GM12878 (cell line): ENCODE measurements at regions not wholly inside any gene's neighbourhood (a gene's known extent, or its start where the extent isn't known, plus 50 kb on each side); places are given as distances from the start of the nearest gene placed in this dataset.

ENCODE experiments used
- ATAC-seq: fragments of 200-7000 bp; cut with Tn5 transposase; 3 replicates; pipeline ENCODE4 v1.9.1; 2020; ENCODE audit warnings: mild to moderate bottlenecking, moderate library complexity
- BruUV-seq: library from RNA; stranded (reverse); fragments of 400-500 nt; replicated peaks from 2 replicates; lab custom pipeline; 2021; lab: Mats Ljungman, UMichigan
- CTCF ChIA-PET: fragments of 300-600 bp; sonication (Branson Sonifier 250); formaldehyde crosslinking; extraction: SDS; loops from one replicate; lab custom pipeline; 2021; ENCODE audit warnings: inconsistent platforms; lab: Yijun Ruan, JAX
- POLR2A ChIA-PET: fragments of 350-600 bp; formaldehyde crosslinking; extraction: SDS; loops from one replicate; lab custom pipeline; 2021; ENCODE audit warnings: inconsistent platforms; lab: Charles Lee
- RAD21 ChIA-PET: fragments of 300-600 bp; sonication (Branson Sonifier 250); formaldehyde crosslinking; loops from one replicate; lab custom pipeline; 2023; ENCODE audit warnings: antibody characterized with exemption; ENCODE audit not compliant: unreplicated experiment; lab: Charles Lee
- SMC1A ChIA-PET: fragments of 300-600 bp; sonication (Branson Sonifier 250); formaldehyde crosslinking; loops from one replicate; lab custom pipeline; 2023; ENCODE audit not compliant: unreplicated experiment, uncharacterized antibody; lab: Charles Lee
- DNase-seq: peaks from one replicate; pipeline ENCODE4 v3.0.0-alpha.2; 2011; ENCODE audit warnings: low read depth, low spot score
- FAIRE-seq: peaks from 3 replicates; lab custom pipeline; 2011; peaks lifted over from hg19 to GRCh38; lab: Jason Lieb, UNC
- H2AFZ ChIP-seq: 2 replicates; pipeline ENCODE4 v1.6.0; 2011; ENCODE audit warnings: low read depth, low read length, control low read depth; ENCODE audit not compliant: control insufficient read depth
- H3K27ac ChIP-seq: 2 replicates; pipeline ENCODE4 v1.5.1; 2011; ENCODE audit warnings: control low read depth; ENCODE audit not compliant: control insufficient read depth, insufficient read depth
- H3K27me3 ChIP-seq, 2 experiments: replicated peaks in 1 of 2; 2 replicates each; pipeline versions ENCODE4 v1.6.0 to v1.6.1; 2011; ENCODE audit warnings: low read length in 1 of 2; ENCODE audit not compliant: control insufficient read depth in 2 of 2, insufficient read depth in 2 of 2
- H3K36me3 ChIP-seq, 2 experiments: 2 replicates each; pipeline ENCODE4 v1.5.1; 2011; ENCODE audit warnings: low read length in 1 of 2; ENCODE audit not compliant: control insufficient read depth in 2 of 2, insufficient read depth in 2 of 2
- H3K4me1 ChIP-seq: 2 replicates; pipeline ENCODE4 v1.6.1; 2011; ENCODE audit warnings: mild to moderate bottlenecking, low read length, moderate library complexity, mixed read lengths; ENCODE audit not compliant: control insufficient read depth, insufficient read depth
- H3K4me2 ChIP-seq: 2 replicates; pipeline ENCODE4 v1.6.0; 2011; ENCODE audit warnings: control low read depth; ENCODE audit not compliant: control insufficient read depth, insufficient read depth
- H3K4me3 ChIP-seq: fragments of 200-600 bp; sonication (generic); 2 replicates; pipeline ENCODE4 v1.5.1; 2016
- H3K79me2 ChIP-seq: 2 replicates; pipeline ENCODE4 v1.6.0; 2011; ENCODE audit warnings: low read length; ENCODE audit not compliant: control insufficient read depth, insufficient read depth
- H3K9ac ChIP-seq: 2 replicates; pipeline ENCODE4 v1.8.0; 2011; ENCODE audit warnings: low read length, control low read depth, mixed read lengths; ENCODE audit not compliant: control insufficient read depth, insufficient read depth
- H3K9me3 ChIP-seq: replicated peaks from 3 replicates; pipeline ENCODE4 v1.5.1; 2011; ENCODE audit warnings: mild to moderate bottlenecking, low read length; ENCODE audit not compliant: control insufficient read depth, insufficient read depth
- H4K20me1 ChIP-seq: 2 replicates; pipeline ENCODE4 v1.6.0; 2011; ENCODE audit not compliant: control insufficient read depth, insufficient read depth
- KAT2A ChIP-seq: conservative IDR thresholded peaks from 2 replicates; pipeline ENCODE4 v1.6.1; 2011; ENCODE audit warnings: low read depth, low read length; ENCODE audit not compliant: control insufficient read depth
- KLF5 ChIP-seq: fragments of 450-650 bp; IDR thresholded peaks from 2 replicates; pipeline ENCODE4 v1.6.1; 2014; ENCODE audit warnings: mild to moderate bottlenecking; ENCODE audit not compliant: partially characterized antibody
- MEF2B ChIP-seq: fragments of 450-650 bp; IDR thresholded peaks from 2 replicates; pipeline ENCODE4 v1.6.1; 2018; ENCODE audit warnings: mild to moderate bottlenecking, moderate library complexity; ENCODE audit not compliant: partially characterized antibody, poor library complexity, severe bottlenecking
- NFIC ChIP-seq: IDR thresholded peaks from 2 replicates; pipeline ENCODE4 v1.6.1; 2012; ENCODE audit warnings: low read depth, mild to moderate bottlenecking, inconsistent platforms, low read length, moderate library complexity
- PAX5 ChIP-seq: IDR thresholded peaks from 2 replicates; pipeline ENCODE4 v1.6.1; 2011; ENCODE audit warnings: low read depth, low read length, borderline replicate concordance
- POLR2AphosphoS2 ChIP-seq: IDR thresholded peaks from 2 replicates; pipeline ENCODE4 v1.6.1; 2011; ENCODE audit warnings: low read depth, mild to moderate bottlenecking, low read length, improper control_type of control experiment, moderate library complexity
- RB1 ChIP-seq: fragments of 450-650 bp; formaldehyde crosslinking; IDR thresholded peaks from 2 replicates; pipeline ENCODE4 v1.6.1; 2017; ENCODE audit warnings: mild to moderate bottlenecking, borderline replicate concordance
- SMC3 ChIP-seq: IDR thresholded peaks from 2 replicates; pipeline ENCODE4 v1.6.1; 2011; ENCODE audit warnings: low read length, improper control_type of control experiment, borderline replicate concordance
- SP1 ChIP-seq: IDR thresholded peaks from one replicate; pipeline ENCODE4 v1.6.1; 2011; ENCODE audit warnings: low read depth, low read length
- SPI1 ChIP-seq: IDR thresholded peaks from 2 replicates; pipeline ENCODE4 v1.6.1; 2011; ENCODE audit warnings: low read depth, mild to moderate bottlenecking, low read length, moderate library complexity, borderline replicate concordance; ENCODE audit not compliant: insufficient read depth
- SUZ12 ChIP-seq: fragments of 200-600 bp; sonication (generic); IDR thresholded peaks from one replicate; pipeline ENCODE4 v1.6.1; 2018; ENCODE audit warnings: antibody characterized with exemption, mild to moderate bottlenecking; ENCODE audit not compliant: unreplicated experiment
- TAF1 ChIP-seq: IDR thresholded peaks from 2 replicates; pipeline ENCODE4 v1.6.1; 2011; ENCODE audit warnings: mild to moderate bottlenecking, low read depth, low read length, borderline replicate concordance
- TBL1XR1 ChIP-seq: IDR thresholded peaks from 2 replicates; pipeline ENCODE4 v1.6.1; 2012; ENCODE audit warnings: low read depth, low read length, improper control_type of control experiment
- ZNF207 ChIP-seq: fragments of 450-650 bp; IDR thresholded peaks from 2 replicates; pipeline ENCODE4 v1.6.1; 2014; ENCODE audit warnings: antibody characterized with exemption, mild to moderate bottlenecking, borderline replicate concordance
- in situ Hi-C: fragments of 300-500 bp; cut with MboI; formaldehyde crosslinking; loops from 9 replicates; pipeline ENCODE4 v1.14.3; 2018; ENCODE audit warnings: mixed read lengths
- intact Hi-C: fragments of 100-400 bp; cut with micrococcal nuclease; formaldehyde crosslinking; loops from one replicate; pipeline ENCODE4 v1.14.2; 2022; ENCODE audit not compliant: unreplicated experiment
- TF ChIP-seq, protein P1 (sequence below): fragments of 450-650 bp; IDR thresholded peaks from 2 replicates; pipeline ENCODE4 v1.6.1; 2016; ENCODE audit warnings: mild to moderate bottlenecking
- TF ChIP-seq, protein P2 (sequence below): fragments of 450-650 bp; formaldehyde crosslinking; IDR thresholded peaks from 2 replicates; pipeline ENCODE4 v1.4.0; 2022; ENCODE audit warnings: mild to moderate bottlenecking, moderate library complexity
- TF ChIP-seq, protein P3 (sequence below): fragments of 450-650 bp; IDR thresholded peaks from 2 replicates; pipeline ENCODE4 v1.6.1; 2017; ENCODE audit warnings: mild to moderate bottlenecking, moderate library complexity
- TF ChIP-seq, protein P4 (sequence below): IDR thresholded peaks from 2 replicates; pipeline ENCODE4 v1.6.1; 2012; ENCODE audit warnings: low read depth, low read length, improper control_type of control experiment

DNA sequence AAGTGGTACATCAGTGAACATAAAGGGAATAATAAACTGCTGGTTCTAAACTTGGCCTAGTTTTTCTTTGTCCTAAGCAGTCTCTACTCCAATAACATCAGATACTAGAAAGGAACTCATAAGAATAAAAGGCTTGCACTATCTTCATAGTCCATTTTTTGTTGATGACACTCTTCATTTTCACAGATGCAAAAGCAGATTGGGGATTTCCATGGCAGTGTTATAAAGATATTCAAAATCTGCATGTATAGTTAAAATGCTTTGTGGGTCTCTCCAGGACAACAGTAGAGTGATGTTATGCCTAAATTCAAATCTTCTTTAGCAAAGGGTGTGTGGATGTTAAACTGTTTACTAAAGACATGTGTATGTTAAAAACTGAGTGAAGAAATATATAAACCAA, 745.8 kb downstream of the TRHDE start:
- ChIA-PET CTCF (no interaction called here), POLR2A (no interaction called here), SMC1A (no interaction called here), RAD21 (no interaction called here)
- no peak overlapping the region for H3K4me2 ChIP-seq
- H3K4me3 ChIP-seq = no peak overlapping the region
- H3K27ac ChIP-seq = no peak overlapping the region
- FAIRE-seq (no peak), ATAC-seq (no peak), DNase-seq (no peak)
- H2AFZ ChIP-seq = no peak overlapping the region
- H4K20me1 ChIP-seq = no peaks in the 10 kb centered on the region
- no peaks in the 10 kb centered on the region for H3K27me3 ChIP-seq
- no peak overlapping the region for H3K9ac ChIP-seq
- H3K36me3 ChIP-seq = no peaks in the 10 kb centered on the region
- no peaks in the 10 kb centered on the region for H3K4me1 ChIP-seq
- no peaks in the 10 kb centered on the region for H3K9me3 ChIP-seq
- BruUV-seq = no TSS peak
- intact Hi-C loops = no loop called here
- no peaks in the 10 kb centered on the region for H3K79me2 ChIP-seq
- in situ Hi-C loops = no loop called here
- TF ChIP-seq, protein P1, sequence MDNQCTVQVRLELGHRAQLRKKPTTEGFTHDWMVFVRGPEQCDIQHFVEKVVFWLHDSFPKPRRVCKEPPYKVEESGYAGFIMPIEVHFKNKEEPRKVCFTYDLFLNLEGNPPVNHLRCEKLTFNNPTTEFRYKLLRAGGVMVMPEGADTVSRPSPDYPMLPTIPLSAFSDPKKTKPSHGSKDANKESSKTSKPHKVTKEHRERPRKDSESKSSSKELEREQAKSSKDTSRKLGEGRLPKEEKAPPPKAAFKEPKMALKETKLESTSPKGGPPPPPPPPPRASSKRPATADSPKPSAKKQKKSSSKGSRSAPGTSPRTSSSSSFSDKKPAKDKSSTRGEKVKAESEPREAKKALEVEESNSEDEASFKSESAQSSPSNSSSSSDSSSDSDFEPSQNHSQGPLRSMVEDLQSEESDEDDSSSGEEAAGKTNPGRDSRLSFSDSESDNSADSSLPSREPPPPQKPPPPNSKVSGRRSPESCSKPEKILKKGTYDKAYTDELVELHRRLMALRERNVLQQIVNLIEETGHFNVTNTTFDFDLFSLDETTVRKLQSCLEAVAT = no peak
- TF ChIP-seq PAX5 (no peak), TBL1XR1 (no peak), SMC3 (no peak), NFIC (no peak), SUZ12 (no peak), KLF5 (no peak), SP1 (no peak), MEF2B (no peak), ZNF207 (no peak), SPI1 (no peak), TAF1 (no peak), KAT2A (no peak), POLR2AphosphoS2 (no peak), RB1 (no peak)
- TF ChIP-seq, protein P2, sequence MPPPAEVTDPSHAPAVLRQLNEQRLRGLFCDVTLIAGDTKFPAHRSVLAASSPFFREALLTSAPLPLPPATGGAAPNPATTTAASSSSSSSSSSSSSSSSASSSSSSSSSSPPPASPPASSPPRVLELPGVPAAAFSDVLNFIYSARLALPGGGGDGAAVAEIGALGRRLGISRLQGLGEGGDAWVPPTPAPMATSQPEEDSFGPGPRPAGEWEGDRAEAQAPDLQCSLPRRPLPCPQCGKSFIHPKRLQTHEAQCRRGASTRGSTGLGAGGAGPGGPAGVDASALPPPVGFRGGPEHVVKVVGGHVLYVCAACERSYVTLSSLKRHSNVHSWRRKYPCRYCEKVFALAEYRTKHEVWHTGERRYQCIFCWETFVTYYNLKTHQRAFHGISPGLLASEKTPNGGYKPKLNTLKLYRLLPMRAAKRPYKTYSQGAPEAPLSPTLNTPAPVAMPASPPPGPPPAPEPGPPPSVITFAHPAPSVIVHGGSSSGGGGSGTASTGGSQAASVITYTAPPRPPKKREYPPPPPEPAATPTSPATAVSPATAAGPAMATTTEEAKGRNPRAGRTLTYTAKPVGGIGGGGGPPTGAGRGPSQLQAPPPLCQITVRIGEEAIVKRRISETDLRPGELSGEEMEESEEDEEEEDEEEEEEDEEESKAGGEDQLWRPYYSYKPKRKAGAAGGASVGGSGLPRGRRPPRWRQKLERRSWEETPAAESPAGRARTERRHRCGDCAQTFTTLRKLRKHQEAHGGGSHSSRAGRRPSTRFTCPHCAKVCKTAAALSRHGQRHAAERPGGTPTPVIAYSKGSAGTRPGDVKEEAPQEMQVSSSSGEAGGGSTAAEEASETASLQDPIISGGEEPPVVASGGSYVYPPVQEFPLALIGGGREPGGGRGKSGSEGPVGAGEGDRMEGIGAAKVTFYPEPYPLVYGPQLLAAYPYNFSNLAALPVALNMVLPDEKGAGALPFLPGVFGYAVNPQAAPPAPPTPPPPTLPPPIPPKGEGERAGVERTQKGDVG = no peak
- TF ChIP-seq, protein P3, sequence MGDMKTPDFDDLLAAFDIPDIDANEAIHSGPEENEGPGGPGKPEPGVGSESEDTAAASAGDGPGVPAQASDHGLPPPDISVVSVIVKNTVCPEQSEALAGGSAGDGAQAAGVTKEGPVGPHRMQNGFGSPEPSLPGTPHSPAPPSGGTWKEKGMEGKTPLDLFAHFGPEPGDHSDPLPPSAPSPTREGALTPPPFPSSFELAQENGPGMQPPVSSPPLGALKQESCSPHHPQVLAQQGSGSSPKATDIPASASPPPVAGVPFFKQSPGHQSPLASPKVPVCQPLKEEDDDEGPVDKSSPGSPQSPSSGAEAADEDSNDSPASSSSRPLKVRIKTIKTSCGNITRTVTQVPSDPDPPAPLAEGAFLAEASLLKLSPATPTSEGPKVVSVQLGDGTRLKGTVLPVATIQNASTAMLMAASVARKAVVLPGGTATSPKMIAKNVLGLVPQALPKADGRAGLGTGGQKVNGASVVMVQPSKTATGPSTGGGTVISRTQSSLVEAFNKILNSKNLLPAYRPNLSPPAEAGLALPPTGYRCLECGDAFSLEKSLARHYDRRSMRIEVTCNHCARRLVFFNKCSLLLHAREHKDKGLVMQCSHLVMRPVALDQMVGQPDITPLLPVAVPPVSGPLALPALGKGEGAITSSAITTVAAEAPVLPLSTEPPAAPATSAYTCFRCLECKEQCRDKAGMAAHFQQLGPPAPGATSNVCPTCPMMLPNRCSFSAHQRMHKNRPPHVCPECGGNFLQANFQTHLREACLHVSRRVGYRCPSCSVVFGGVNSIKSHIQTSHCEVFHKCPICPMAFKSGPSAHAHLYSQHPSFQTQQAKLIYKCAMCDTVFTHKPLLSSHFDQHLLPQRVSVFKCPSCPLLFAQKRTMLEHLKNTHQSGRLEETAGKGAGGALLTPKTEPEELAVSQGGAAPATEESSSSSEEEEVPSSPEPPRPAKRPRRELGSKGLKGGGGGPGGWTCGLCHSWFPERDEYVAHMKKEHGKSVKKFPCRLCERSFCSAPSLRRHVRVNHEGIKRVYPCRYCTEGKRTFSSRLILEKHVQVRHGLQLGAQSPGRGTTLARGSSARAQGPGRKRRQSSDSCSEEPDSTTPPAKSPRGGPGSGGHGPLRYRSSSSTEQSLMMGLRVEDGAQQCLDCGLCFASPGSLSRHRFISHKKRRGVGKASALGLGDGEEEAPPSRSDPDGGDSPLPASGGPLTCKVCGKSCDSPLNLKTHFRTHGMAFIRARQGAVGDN = no peak
- TF ChIP-seq, protein P4, sequence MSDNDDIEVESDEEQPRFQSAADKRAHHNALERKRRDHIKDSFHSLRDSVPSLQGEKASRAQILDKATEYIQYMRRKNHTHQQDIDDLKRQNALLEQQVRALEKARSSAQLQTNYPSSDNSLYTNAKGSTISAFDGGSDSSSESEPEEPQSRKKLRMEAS = no peak
